Naive thymus-derived CD8-positive, alpha-beta T cell (primary cell): ENCODE measurements at regions not wholly inside any gene's neighbourhood (a gene's known extent, or its start where the extent isn't known, plus 50 kb on each side); places are given as distances from the start of the nearest gene placed in this dataset.

Experiments
- ATAC-seq, 2 donors: fragments of 150-1000 bp; cut with Tn5 transposase in 1 of 2; sonication (Bioruptor Pico), chemical (Tn5 transposase) in 1 of 2; 1 replicate in 1 of 2; 2 replicates in 1 of 2; pipeline ENCODE4 v1.10.0; 2021; ENCODE audit warnings: mild to moderate bottlenecking in 2 of 2, moderate library complexity in 2 of 2
- POLR2A ChIA-PET: fragments of 350-600 bp; sonication (Branson Sonifier 250); formaldehyde crosslinking; loops from one replicate; lab custom pipeline; 2021; ENCODE audit warnings: antibody characterized with exemption; lab: Charles Lee
- DNase-seq, 10 donors: peaks; one replicate each; pipeline versions ENCODE4 v3.0.0 to v3.0.0-alpha.2; 2020 to 2022
- H3K27ac Mint-ChIP-seq, 10 donors: one replicate each; pipeline ENCODE4 v1.8.0; 2020 to 2022; ENCODE audit warnings: mild to moderate bottlenecking in 10 of 10, mixed read lengths in 10 of 10, moderate library complexity in 4 of 10, inconsistent platforms in 1 of 10
- H3K27me3 Mint-ChIP-seq, 5 donors: one replicate each; pipeline ENCODE4 v1.8.0; 2021 to 2022; ENCODE audit warnings: mixed read lengths in 5 of 5
- H3K36me3 Mint-ChIP-seq, 3 donors: one replicate each; pipeline ENCODE4 v1.8.0; 2020 to 2022; ENCODE audit warnings: mixed read lengths in 3 of 3, mild to moderate bottlenecking in 2 of 3, inconsistent platforms in 1 of 3
- H3K4me1 Mint-ChIP-seq, 4 donors: one replicate each; pipeline ENCODE4 v1.8.0; 2021 to 2022; ENCODE audit warnings: mixed read lengths in 4 of 4
- H3K4me3 Mint-ChIP-seq, 10 donors: one replicate each; pipeline ENCODE4 v1.8.0; 2020 to 2022; ENCODE audit warnings: mild to moderate bottlenecking in 10 of 10, mixed read lengths in 10 of 10, moderate library complexity in 6 of 10, inconsistent platforms in 1 of 10
- H3K9me3 Mint-ChIP-seq, 9 donors: one replicate each; pipeline ENCODE4 v1.8.0; 2020 to 2022; ENCODE audit warnings: mixed read lengths in 9 of 9, mild to moderate bottlenecking in 3 of 9, inconsistent platforms in 1 of 9, moderate library complexity in 1 of 9

GRCh38 chr18:41703744-41704530 is 251.1 kb upstream of the PIK3C3 start:
- Mint-ChIP-seq H3K4me3 (no peak overlapping the region), H3K27ac (no peak overlapping the region), H3K36me3 (no peaks in the 10 kb centered on the region), H3K27me3 (peaks cover 0 to 8% (median 1%) of the 10 kb centered on the region in 5 donors), H3K4me1 (no peaks in the 10 kb centered on the region), H3K9me3 (peaks cover 0 to 9% (median 1%) of the 10 kb centered on the region in 9 donors)
- DNase-seq (no peak), ATAC-seq (no peak)
- POLR2A ChIA-PET: no interaction called here

- Mint-ChIP-seq H3K4me1 (peaks cover 0 to 10% (median 4%) of the 10 kb centered on the region in 4 donors), H3K9me3 (peaks cover 0 to 9% (median 0%) of the 10 kb centered on the region in 9 donors), H3K36me3 (no peaks in the 10 kb centered on the region), H3K27me3 (peaks cover 0 to 1% (median 0%) of the 10 kb centered on the region in 5 donors), H3K27ac (no peak overlapping the region), H3K4me3 (no peak overlapping the region)
- DNase-seq (no peak), ATAC-seq (no peak)
- POLR2A ChIA-PET: no interaction called here
These were observed 254.6 kb upstream of the PIK3C3 start for GRCh38 chr18:41700416-41700815.

GRCh38 chr18:41695441-41695840 is 259.6 kb upstream of the PIK3C3 start:
- Mint-ChIP-seq H3K36me3 (no peaks in the 10 kb centered on the region), H3K4me1 (peaks cover 0 to 11% (median 4%) of the 10 kb centered on the region in 4 donors), H3K27me3 (no peaks in the 10 kb centered on the region), H3K4me3 (peak overlapping the region in 8 of 10 donors; percentile 3 to 67 (median 46)), H3K9me3 (peaks cover 0 to 4% (median 0%) of the 10 kb centered on the region in 9 donors), H3K27ac (peak overlapping the region in 4 of 10 donors; percentile 15 to 46 (median 30))
- ATAC-seq: no peak
- POLR2A ChIA-PET: no interaction called here
- no peak for DNase-seq

- DNase-seq: no peak
- no peaks in the 10 kb centered on the region for H3K27me3 Mint-ChIP-seq
- H3K36me3 Mint-ChIP-seq: no peaks in the 10 kb centered on the region
- no peak overlapping the region for H3K4me3 Mint-ChIP-seq
- ATAC-seq: no peak
- no peak overlapping the region for H3K27ac Mint-ChIP-seq
- POLR2A ChIA-PET: no interaction called here
- peaks cover 0 to 11% (median 4%) of the 10 kb centered on the region in 4 donors for H3K4me1 Mint-ChIP-seq
- H3K9me3 Mint-ChIP-seq: peaks cover 0 to 16% (median 0%) of the 10 kb centered on the region in 9 donors
These were observed 262.0 kb upstream of the PIK3C3 start for GRCh38 chr18:41693008-41693407.

- no peak for DNase-seq
- POLR2A ChIA-PET: no interaction called here
These were observed 264.5 kb upstream of the PIK3C3 start for GRCh38 chr18:41690332-41691127.

GRCh38 chr18:41687138-41687537 is 267.9 kb upstream of the PIK3C3 start:
- Mint-ChIP-seq H3K4me3 (no peak overlapping the region), H3K4me1 (no peaks in the 10 kb centered on the region), H3K27me3 (peaks cover 0 to 8% (median 0%) of the 10 kb centered on the region in 5 donors), H3K9me3 (peaks cover 0 to 17% (median 5%) of the 10 kb centered on the region in 9 donors), H3K27ac (no peak overlapping the region), H3K36me3 (no peaks in the 10 kb centered on the region)
- no peak for ATAC-seq
- POLR2A ChIA-PET: no interaction called here
- DNase-seq: no peak

More at GRCh38 chr18:41690332-41691127, 264.5 kb upstream of the PIK3C3 start:
- no peak for ATAC-seq
- Mint-ChIP-seq H3K4me1 (peaks cover 0 to 2% (median under 1%) of the 10 kb centered on the region in 4 donors), H3K36me3 (no peaks in the 10 kb centered on the region), H3K9me3 (peaks cover 0 to 16% (median 0%) of the 10 kb centered on the region in 9 donors), H3K27ac (no peak overlapping the region), H3K4me3 (no peak overlapping the region), H3K27me3 (no peaks in the 10 kb centered on the region)

- Mint-ChIP-seq H3K4me1 (no peaks in the 10 kb centered on the region), H3K36me3 (no peaks in the 10 kb centered on the region), H3K27ac (no peak overlapping the region), H3K4me3 (no peak overlapping the region), H3K9me3 (peaks cover 0 to 35% (median 6%) of the 10 kb centered on the region in 9 donors), H3K27me3 (peaks cover 0 to 8% (median 0%) of the 10 kb centered on the region in 5 donors)
- no peak for ATAC-seq
- no peak for DNase-seq
- POLR2A ChIA-PET: no interaction called here
These were observed 273.7 kb upstream of the PIK3C3 start for GRCh38 chr18:41681138-41681880.

GRCh38 chr18:41674506-41674905 is 280.5 kb upstream of the PIK3C3 start:
- Mint-ChIP-seq H3K4me3 (no peak overlapping the region), H3K36me3 (peaks cover 0 to 4% (median 0%) of the 10 kb centered on the region in 3 donors), H3K27me3 (peaks cover 0 to 7% (median 0%) of the 10 kb centered on the region in 5 donors), H3K9me3 (peaks cover 0 to 26% (median 3%) of the 10 kb centered on the region in 9 donors), H3K27ac (no peak overlapping the region), H3K4me1 (no peaks in the 10 kb centered on the region)
- POLR2A ChIA-PET: no interaction called here
- no peak for ATAC-seq
- DNase-seq: no peak

- peaks cover 0 to 4% (median 0%) of the 10 kb centered on the region in 3 donors for H3K36me3 Mint-ChIP-seq
- POLR2A ChIA-PET: no interaction called here
- peaks cover 0 to 4% (median 0%) of the 10 kb centered on the region in 5 donors for H3K27me3 Mint-ChIP-seq
- no peak overlapping the region for H3K27ac Mint-ChIP-seq
- ATAC-seq: no peak
- peaks cover 0 to 15% (median 4%) of the 10 kb centered on the region in 9 donors for H3K9me3 Mint-ChIP-seq
- DNase-seq: no peak
- no peak overlapping the region for H3K4me3 Mint-ChIP-seq
- no peaks in the 10 kb centered on the region for H3K4me1 Mint-ChIP-seq
These were observed 288.8 kb upstream of the PIK3C3 start for GRCh38 chr18:41666231-41666630.

- H3K4me3 Mint-ChIP-seq: no peak overlapping the region
- no peak for DNase-seq
- peaks cover 0 to 24% (median 5%) of the 10 kb centered on the region in 9 donors for H3K9me3 Mint-ChIP-seq
- POLR2A ChIA-PET: no interaction called here
- H3K4me1 Mint-ChIP-seq: no peaks in the 10 kb centered on the region
- no peaks in the 10 kb centered on the region for H3K36me3 Mint-ChIP-seq
- no peak overlapping the region for H3K27ac Mint-ChIP-seq
- H3K27me3 Mint-ChIP-seq: peaks cover 0 to under 1% (median 0%) of the 10 kb centered on the region in 5 donors
- no peak for ATAC-seq
These were observed 289.8 kb upstream of the PIK3C3 start for GRCh38 chr18:41665210-41665609.

GRCh38 chr18:41660654-41661053 is 294.4 kb upstream of the PIK3C3 start:
- ATAC-seq (no peak), DNase-seq (no peak)
- Mint-ChIP-seq H3K9me3 (peaks cover 0 to 24% (median 0%) of the 10 kb centered on the region in 9 donors), H3K4me1 (no peaks in the 10 kb centered on the region), H3K27ac (no peak overlapping the region), H3K36me3 (no peaks in the 10 kb centered on the region), H3K4me3 (no peak overlapping the region), H3K27me3 (no peaks in the 10 kb centered on the region)
- POLR2A ChIA-PET: no interaction called here

- Mint-ChIP-seq H3K4me3 (no peak overlapping the region), H3K36me3 (no peaks in the 10 kb centered on the region), H3K27ac (no peak overlapping the region), H3K4me1 (no peaks in the 10 kb centered on the region), H3K9me3 (peaks cover 0 to 24% (median 0%) of the 10 kb centered on the region in 9 donors), H3K27me3 (no peaks in the 10 kb centered on the region)
- POLR2A ChIA-PET: no interaction called here
- ATAC-seq (no peak), DNase-seq (no peak)
These were observed 295.4 kb upstream of the PIK3C3 start for GRCh38 chr18:41659438-41660130.
